ENCODE measurements at regions not wholly inside any gene's neighbourhood (a gene's known extent, or its start where the extent isn't known, plus 50 kb on each side); places are given as distances from the start of the nearest gene placed in this dataset.

DNA sequence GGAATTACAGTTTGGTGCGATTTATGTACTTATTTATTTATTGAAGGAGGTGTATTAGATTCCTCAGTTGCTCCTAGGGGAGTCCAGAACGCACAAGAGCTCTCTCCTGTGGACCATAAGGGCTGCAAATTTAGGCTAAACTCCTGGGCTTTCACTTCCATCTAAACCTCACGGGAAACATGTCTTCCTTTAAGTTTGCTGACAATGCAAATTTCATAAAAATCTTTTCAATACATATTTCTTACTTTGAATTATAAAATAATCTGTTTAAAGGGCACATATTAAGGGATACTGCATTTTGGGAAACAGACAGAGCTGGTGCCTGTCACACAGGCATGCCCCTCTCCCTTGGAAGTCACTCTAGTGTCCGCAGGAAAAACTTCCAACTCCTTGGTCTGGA lies 438.0 kb upstream of the CPEB2 start:
- TF ChIP-seq, protein P1, sequence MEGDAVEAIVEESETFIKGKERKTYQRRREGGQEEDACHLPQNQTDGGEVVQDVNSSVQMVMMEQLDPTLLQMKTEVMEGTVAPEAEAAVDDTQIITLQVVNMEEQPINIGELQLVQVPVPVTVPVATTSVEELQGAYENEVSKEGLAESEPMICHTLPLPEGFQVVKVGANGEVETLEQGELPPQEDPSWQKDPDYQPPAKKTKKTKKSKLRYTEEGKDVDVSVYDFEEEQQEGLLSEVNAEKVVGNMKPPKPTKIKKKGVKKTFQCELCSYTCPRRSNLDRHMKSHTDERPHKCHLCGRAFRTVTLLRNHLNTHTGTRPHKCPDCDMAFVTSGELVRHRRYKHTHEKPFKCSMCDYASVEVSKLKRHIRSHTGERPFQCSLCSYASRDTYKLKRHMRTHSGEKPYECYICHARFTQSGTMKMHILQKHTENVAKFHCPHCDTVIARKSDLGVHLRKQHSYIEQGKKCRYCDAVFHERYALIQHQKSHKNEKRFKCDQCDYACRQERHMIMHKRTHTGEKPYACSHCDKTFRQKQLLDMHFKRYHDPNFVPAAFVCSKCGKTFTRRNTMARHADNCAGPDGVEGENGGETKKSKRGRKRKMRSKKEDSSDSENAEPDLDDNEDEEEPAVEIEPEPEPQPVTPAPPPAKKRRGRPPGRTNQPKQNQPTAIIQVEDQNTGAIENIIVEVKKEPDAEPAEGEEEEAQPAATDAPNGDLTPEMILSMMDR (conservative IDR thresholded peaks at IDR 0.05; ENCODE audit: low read depth, low read length), result no peak
- TF ChIP-seq EZH2 (IDR thresholded peaks at IDR 0.05; ENCODE audit: low read length, unreplicated experiment), result no peak
- TF ChIP-seq EZH2phosphoT487 (IDR thresholded peaks at IDR 0.05; ENCODE audit: borderline replicate concordance, low read length), result no peak
